ENCODE measurements at regions not wholly inside any gene's neighbourhood (a gene's known extent, or its start where the extent isn't known, plus 50 kb on each side); places are given as distances from the start of the nearest gene placed in this dataset.

- Mint-ChIP-seq H3K4me3 (no peak overlapping the region), H3K36me3 (ENCODE audit: low read depth) (no peaks in the 10 kb centered on the region), H3K27ac (no peak overlapping the region), H3K4me1 (no peaks in the 10 kb centered on the region), H3K9me3 (peaks cover 9% of the 10 kb centered on the region), H3K27me3 (peaks cover 4% of the 10 kb centered on the region)
- ATAC-seq (replicated peaks), result no peak
These were observed 175.4 kb downstream of the SHOX start for GRCh38 chrX:805988-806387.

- H3K27ac Mint-ChIP-seq, result no peak overlapping the region
- ATAC-seq (replicated peaks), result no peak
- no peak overlapping the region for H3K4me3 Mint-ChIP-seq
- no peaks in the 10 kb centered on the region for H3K4me1 Mint-ChIP-seq
- H3K36me3 Mint-ChIP-seq (ENCODE audit: low read depth), result no peaks in the 10 kb centered on the region
- peaks cover 4% of the 10 kb centered on the region for H3K27me3 Mint-ChIP-seq
- peaks cover 14% of the 10 kb centered on the region for H3K9me3 Mint-ChIP-seq
These were observed 174.6 kb downstream of the SHOX start for GRCh38 chrX:805103-805670.

- H3K36me3 Mint-ChIP-seq (ENCODE audit: low read depth), result no peaks in the 10 kb centered on the region
- no peak overlapping the region for H3K27ac Mint-ChIP-seq
- H3K4me1 Mint-ChIP-seq, result no peaks in the 10 kb centered on the region
These were observed 172.3 kb downstream of the SHOX start for GRCh38 chrX:802846-803245.

GRCh38 chrX:799808-800207 lies 169.2 kb downstream of the SHOX start:
- H3K27ac Mint-ChIP-seq, result no peak overlapping the region
- H3K4me1 Mint-ChIP-seq, result no peaks in the 10 kb centered on the region
- no peaks in the 10 kb centered on the region for H3K36me3 Mint-ChIP-seq (ENCODE audit: low read depth)
- no peak for ATAC-seq (replicated peaks)
- no peaks in the 10 kb centered on the region for H3K27me3 Mint-ChIP-seq
- no peak overlapping the region for H3K4me3 Mint-ChIP-seq
- H3K9me3 Mint-ChIP-seq, result peaks cover 14% of the 10 kb centered on the region

More at GRCh38 chrX:802846-803245, 172.3 kb downstream of the SHOX start:
- Mint-ChIP-seq H3K4me3 (no peak overlapping the region), H3K9me3 (peaks cover 17% of the 10 kb centered on the region), H3K27me3 (peaks cover 4% of the 10 kb centered on the region)
- ATAC-seq (replicated peaks), result no peak

GRCh38 chrX:794311-794710 lies 163.7 kb downstream of the SHOX start:
- H3K27ac Mint-ChIP-seq, result no peak overlapping the region
- H3K4me1 Mint-ChIP-seq, result no peaks in the 10 kb centered on the region

GRCh38 chrX:793216-793770 lies 162.7 kb downstream of the SHOX start:
- H3K36me3 Mint-ChIP-seq (ENCODE audit: low read depth), result no peaks in the 10 kb centered on the region
- H3K4me1 Mint-ChIP-seq, result no peaks in the 10 kb centered on the region
- H3K27me3 Mint-ChIP-seq, result peaks cover 5% of the 10 kb centered on the region
- H3K4me3 Mint-ChIP-seq, result no peak overlapping the region
- H3K9me3 Mint-ChIP-seq, result no peaks in the 10 kb centered on the region
- no peak overlapping the region for H3K27ac Mint-ChIP-seq
- ATAC-seq (replicated peaks), result no peak

More at GRCh38 chrX:794311-794710, 163.7 kb downstream of the SHOX start:
- Mint-ChIP-seq H3K27me3 (peaks cover 5% of the 10 kb centered on the region), H3K9me3 (no peaks in the 10 kb centered on the region), H3K4me3 (no peak overlapping the region), H3K36me3 (ENCODE audit: low read depth) (no peaks in the 10 kb centered on the region)
- ATAC-seq (replicated peaks), result no peak

GRCh38 chrX:791479-792034 lies 161.0 kb downstream of the SHOX start:
- H3K9me3 Mint-ChIP-seq, result no peaks in the 10 kb centered on the region
- H3K4me1 Mint-ChIP-seq, result no peaks in the 10 kb centered on the region
- H3K27ac Mint-ChIP-seq, result no peak overlapping the region
- no peaks in the 10 kb centered on the region for H3K36me3 Mint-ChIP-seq (ENCODE audit: low read depth)
- H3K4me3 Mint-ChIP-seq, result no peak overlapping the region
- no peak for ATAC-seq (replicated peaks)
- H3K27me3 Mint-ChIP-seq, result peaks cover 5% of the 10 kb centered on the region

- Mint-ChIP-seq H3K27me3 (peaks cover 5% of the 10 kb centered on the region), H3K4me1 (no peaks in the 10 kb centered on the region), H3K36me3 (ENCODE audit: low read depth) (no peaks in the 10 kb centered on the region), H3K9me3 (no peaks in the 10 kb centered on the region), H3K4me3 (no peak overlapping the region), H3K27ac (no peak overlapping the region)
- no peak for ATAC-seq (replicated peaks)
These were observed 160.3 kb downstream of the SHOX start for GRCh38 chrX:790783-791360.

- no peaks in the 10 kb centered on the region for H3K4me1 Mint-ChIP-seq
- H3K27ac Mint-ChIP-seq, result no peak overlapping the region
- H3K9me3 Mint-ChIP-seq, result peaks cover 3% of the 10 kb centered on the region
- H3K4me3 Mint-ChIP-seq, result no peak overlapping the region
- H3K27me3 Mint-ChIP-seq, result peaks cover 5% of the 10 kb centered on the region
- H3K36me3 Mint-ChIP-seq (ENCODE audit: low read depth), result no peaks in the 10 kb centered on the region
- ATAC-seq (replicated peaks), result no peak
These were observed 159.5 kb downstream of the SHOX start for GRCh38 chrX:790041-790506.

GRCh38 chrX:789096-789495 lies 158.5 kb downstream of the SHOX start:
- H3K4me3 Mint-ChIP-seq, result no peak overlapping the region
- H3K9me3 Mint-ChIP-seq, result peaks cover 6% of the 10 kb centered on the region
- H3K27me3 Mint-ChIP-seq, result peaks cover 5% of the 10 kb centered on the region
- no peaks in the 10 kb centered on the region for H3K36me3 Mint-ChIP-seq (ENCODE audit: low read depth)
- no peaks in the 10 kb centered on the region for H3K4me1 Mint-ChIP-seq
- H3K27ac Mint-ChIP-seq, result no peak overlapping the region
- ATAC-seq (replicated peaks), result no peak

GRCh38 chrX:786441-786881 lies 155.9 kb downstream of the SHOX start:
- peaks cover 5% of the 10 kb centered on the region for H3K27me3 Mint-ChIP-seq
- H3K4me1 Mint-ChIP-seq, result no peaks in the 10 kb centered on the region
- no peak for ATAC-seq (replicated peaks)
- no peak overlapping the region for H3K4me3 Mint-ChIP-seq
- H3K9me3 Mint-ChIP-seq, result peaks cover 6% of the 10 kb centered on the region
- H3K36me3 Mint-ChIP-seq (ENCODE audit: low read depth), result no peaks in the 10 kb centered on the region
- H3K27ac Mint-ChIP-seq, result no peak overlapping the region

- H3K4me1 Mint-ChIP-seq, result no peaks in the 10 kb centered on the region
- H3K27me3 Mint-ChIP-seq, result peaks cover under 1% of the 10 kb centered on the region
- no peaks in the 10 kb centered on the region for H3K36me3 Mint-ChIP-seq (ENCODE audit: low read depth)
- H3K27ac Mint-ChIP-seq, result no peak overlapping the region
- H3K9me3 Mint-ChIP-seq, result peaks cover 16% of the 10 kb centered on the region
- ATAC-seq (replicated peaks), result no peak
- H3K4me3 Mint-ChIP-seq, result no peak overlapping the region
These were observed 154.2 kb downstream of the SHOX start for GRCh38 chrX:784829-785228.

- Mint-ChIP-seq H3K9me3 (peaks cover 28% of the 10 kb centered on the region), H3K4me3 (no peak overlapping the region), H3K36me3 (ENCODE audit: low read depth) (no peaks in the 10 kb centered on the region), H3K4me1 (no peaks in the 10 kb centered on the region), H3K27ac (no peak overlapping the region), H3K27me3 (no peaks in the 10 kb centered on the region)
- no peak for ATAC-seq (replicated peaks)
These were observed 150.9 kb downstream of the SHOX start for GRCh38 chrX:781224-782204.

GRCh38 chrX:776529-777230 lies 146.1 kb downstream of the SHOX start:
- no peak overlapping the region for H3K4me3 Mint-ChIP-seq
- H3K9me3 Mint-ChIP-seq, result peaks cover 28% of the 10 kb centered on the region
- H3K36me3 Mint-ChIP-seq (ENCODE audit: low read depth), result no peaks in the 10 kb centered on the region
- no peaks in the 10 kb centered on the region for H3K27me3 Mint-ChIP-seq
- ATAC-seq (replicated peaks), result no peak
- H3K4me1 Mint-ChIP-seq, result no peaks in the 10 kb centered on the region
- no peak overlapping the region for H3K27ac Mint-ChIP-seq
